Mucosa of stomach (tissue), 1 donor: ENCODE measurements at regions not wholly inside any gene's neighbourhood (a gene's known extent, or its start where the extent isn't known, plus 50 kb on each side); places are given as distances from the start of the nearest gene placed in this dataset.

Experiments used
- H3K27me3 ChIP-seq: one replicate; pipeline ENCODE4 v1.7.0; 2013; ENCODE audit warnings: mild to moderate bottlenecking, low read length; ENCODE audit not compliant: control insufficient read depth, insufficient read depth
- H3K36me3 ChIP-seq: one replicate; pipeline ENCODE4 v1.7.0; 2013; ENCODE audit warnings: low read length; ENCODE audit not compliant: control insufficient read depth, insufficient read depth
- H3K4me1 ChIP-seq: one replicate; pipeline ENCODE4 v1.7.0; 2013; ENCODE audit warnings: mild to moderate bottlenecking, low read length; ENCODE audit not compliant: control insufficient read depth, insufficient read depth
- H3K4me3 ChIP-seq: one replicate; pipeline ENCODE4 v1.7.0; 2013; ENCODE audit warnings: low read length
- H3K9ac ChIP-seq: one replicate; pipeline ENCODE4 v1.7.0; 2013; ENCODE audit warnings: mild to moderate bottlenecking, low read length, moderate library complexity
- H3K9me3 ChIP-seq: one replicate; pipeline ENCODE4 v1.7.0; 2013; ENCODE audit warnings: mild to moderate bottlenecking, low read length, moderate library complexity; ENCODE audit not compliant: control insufficient read depth
- donor health status: Pancreatic carcinoma.

DNA sequence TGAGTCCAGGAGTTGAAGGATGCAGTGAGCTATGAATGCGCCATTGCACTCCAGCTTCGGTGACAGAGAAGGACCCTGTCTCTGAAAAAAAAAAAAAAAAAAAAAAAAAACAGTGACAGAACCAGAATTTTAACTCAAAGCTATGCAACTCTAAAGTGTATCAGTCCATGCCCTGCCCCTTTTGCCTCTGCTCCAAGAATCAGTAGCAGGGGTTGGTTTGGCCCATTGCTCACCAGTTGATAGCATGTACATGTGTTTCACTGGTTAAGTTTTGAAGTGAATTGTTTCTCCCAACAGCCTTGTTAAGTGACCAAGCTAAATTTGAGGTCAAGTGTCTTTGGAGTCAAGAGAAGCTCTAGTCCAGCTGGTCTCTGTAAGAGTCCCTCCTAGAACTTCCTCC lies 245.9 kb downstream of the PLPP3 start:
- Histone ChIP-seq H3K4me3 (no peak overlapping the region), H3K9ac (no peak overlapping the region), H3K27me3 (no peaks in the 10 kb centered on the region), H3K4me1 (no peaks in the 10 kb centered on the region), H3K36me3 (no peaks in the 10 kb centered on the region), H3K9me3 (no peaks in the 10 kb centered on the region)

- H3K4me3 ChIP-seq = no peak overlapping the region
- no peaks in the 10 kb centered on the region for H3K36me3 ChIP-seq
- H3K9ac ChIP-seq = no peak overlapping the region
- no peaks in the 10 kb centered on the region for H3K4me1 ChIP-seq
- H3K9me3 ChIP-seq = no peaks in the 10 kb centered on the region
- H3K27me3 ChIP-seq = no peaks in the 10 kb centered on the region
These were observed 247.3 kb downstream of the PLPP3 start for GRCh38 chr1:56331892-56332567.

DNA sequence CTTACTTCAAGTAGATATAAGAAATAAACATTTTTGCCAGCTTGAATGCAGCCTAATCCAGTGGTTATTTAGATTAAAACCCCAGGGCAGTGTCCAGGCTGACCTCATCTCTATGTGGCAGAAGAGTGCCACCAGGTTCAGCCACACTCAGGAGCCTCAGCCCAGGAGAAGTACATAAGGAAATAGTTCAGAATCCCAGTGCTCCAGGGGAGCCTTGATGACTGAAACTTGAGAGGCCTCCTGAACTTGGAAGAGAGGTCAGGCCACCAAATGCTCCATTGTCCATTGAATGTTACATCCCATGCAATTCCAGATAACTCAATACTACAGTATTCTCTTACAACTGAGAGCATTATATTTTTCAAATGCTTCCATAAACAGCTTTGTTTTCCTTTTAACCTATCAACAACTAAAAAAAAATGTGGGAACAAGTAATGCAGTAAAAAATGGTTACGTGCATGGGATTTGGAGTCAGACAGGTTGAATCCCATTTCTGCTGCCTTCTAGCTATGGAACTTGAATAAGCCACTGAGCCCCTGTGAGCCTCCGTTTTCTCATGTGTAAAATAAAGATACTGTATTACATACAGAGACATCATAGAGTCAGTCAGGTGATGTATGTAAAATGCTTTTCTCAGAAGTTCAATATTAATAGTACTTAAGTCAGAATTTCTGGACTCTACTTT lies 248.0 kb downstream of the PLPP3 start:
- no peaks in the 10 kb centered on the region for H3K36me3 ChIP-seq
- no peak overlapping the region for H3K4me3 ChIP-seq
- H3K27me3 ChIP-seq = no peaks in the 10 kb centered on the region
- no peaks in the 10 kb centered on the region for H3K4me1 ChIP-seq
- no peaks in the 10 kb centered on the region for H3K9me3 ChIP-seq
- H3K9ac ChIP-seq = no peak overlapping the region

GRCh38 chr1:56330391-56331026 lies 248.9 kb downstream of the PLPP3 start:
- Histone ChIP-seq H3K9me3 (no peaks in the 10 kb centered on the region), H3K4me3 (no peak overlapping the region), H3K27me3 (no peaks in the 10 kb centered on the region), H3K4me1 (no peaks in the 10 kb centered on the region), H3K36me3 (no peaks in the 10 kb centered on the region), H3K9ac (no peak overlapping the region)

- Histone ChIP-seq H3K9me3 (no peaks in the 10 kb centered on the region), H3K4me3 (no peak overlapping the region), H3K4me1 (no peaks in the 10 kb centered on the region), H3K9ac (no peak overlapping the region), H3K36me3 (no peaks in the 10 kb centered on the region), H3K27me3 (no peaks in the 10 kb centered on the region)
These were observed 249.4 kb downstream of the PLPP3 start for GRCh38 chr1:56329970-56330369.

- no peaks in the 10 kb centered on the region for H3K36me3 ChIP-seq
- H3K9me3 ChIP-seq = no peaks in the 10 kb centered on the region
- H3K4me1 ChIP-seq = no peaks in the 10 kb centered on the region
- H3K4me3 ChIP-seq = no peak overlapping the region
- H3K27me3 ChIP-seq = no peaks in the 10 kb centered on the region
- no peak overlapping the region for H3K9ac ChIP-seq
These were observed 252.2 kb downstream of the PLPP3 start for GRCh38 chr1:56327195-56327594.

DNA sequence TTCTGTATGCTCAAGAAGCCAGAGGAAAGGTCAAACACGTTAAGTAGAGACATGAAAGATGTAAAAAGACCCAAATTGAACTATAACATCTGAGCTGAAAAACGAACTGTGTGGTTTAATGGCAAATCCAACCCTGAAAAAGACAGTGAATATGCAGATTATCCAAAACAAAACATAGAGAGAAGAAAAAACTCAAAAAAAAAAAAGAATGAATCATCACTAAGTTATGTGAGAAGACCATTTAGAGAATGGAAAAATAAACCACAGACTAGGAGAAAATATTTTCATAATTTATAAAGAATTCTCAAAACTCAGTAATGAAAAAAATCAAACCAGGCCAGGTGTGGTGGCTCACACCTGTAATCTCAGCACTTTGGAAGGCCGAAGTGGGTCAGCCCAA lies 253.3 kb downstream of the PLPP3 start:
- H3K4me3 ChIP-seq = no peak overlapping the region
- H3K27me3 ChIP-seq = no peaks in the 10 kb centered on the region
- H3K9ac ChIP-seq = no peak overlapping the region
- H3K4me1 ChIP-seq = no peaks in the 10 kb centered on the region
- no peaks in the 10 kb centered on the region for H3K9me3 ChIP-seq
- H3K36me3 ChIP-seq = no peaks in the 10 kb centered on the region

DNA sequence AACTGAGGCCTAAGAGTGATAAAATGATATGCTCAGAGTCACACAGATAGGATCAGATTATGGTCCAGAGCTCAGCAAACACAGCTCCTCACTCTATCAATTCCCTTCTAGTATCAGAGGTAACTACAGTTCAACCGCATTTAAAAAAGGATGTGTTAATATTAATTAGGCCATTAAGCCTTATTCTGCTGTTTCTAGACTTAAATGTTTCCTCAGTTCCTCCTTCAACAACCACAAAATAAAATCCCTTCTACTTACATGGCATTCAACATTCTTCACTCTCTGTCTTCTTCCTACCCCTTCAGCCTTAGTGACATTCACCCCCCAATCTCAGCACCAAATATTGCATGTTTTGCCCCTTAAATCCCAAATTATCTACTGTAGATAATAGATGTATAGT lies 254.9 kb downstream of the PLPP3 start:
- no peak overlapping the region for H3K4me3 ChIP-seq

GRCh38 chr1:56322211-56322610 lies 257.2 kb downstream of the PLPP3 start:
- Histone ChIP-seq H3K27me3 (no peaks in the 10 kb centered on the region), H3K36me3 (no peaks in the 10 kb centered on the region), H3K4me1 (no peaks in the 10 kb centered on the region), H3K9me3 (no peaks in the 10 kb centered on the region), H3K4me3 (no peak overlapping the region), H3K9ac (no peak overlapping the region)

More for the DNA sequence above, 254.9 kb downstream of the PLPP3 start:
- H3K4me1 ChIP-seq = no peaks in the 10 kb centered on the region
- no peaks in the 10 kb centered on the region for H3K27me3 ChIP-seq
- no peaks in the 10 kb centered on the region for H3K36me3 ChIP-seq
- H3K9me3 ChIP-seq = no peaks in the 10 kb centered on the region
- no peak overlapping the region for H3K9ac ChIP-seq

- Histone ChIP-seq H3K4me1 (no peaks in the 10 kb centered on the region), H3K9me3 (no peaks in the 10 kb centered on the region), H3K36me3 (no peaks in the 10 kb centered on the region), H3K4me3 (no peak overlapping the region), H3K27me3 (no peaks in the 10 kb centered on the region), H3K9ac (no peak overlapping the region)
These were observed 258.2 kb downstream of the PLPP3 start for GRCh38 chr1:56321150-56321490.

- no peaks in the 10 kb centered on the region for H3K27me3 ChIP-seq
- H3K4me3 ChIP-seq = no peak overlapping the region
- H3K9me3 ChIP-seq = no peaks in the 10 kb centered on the region
- H3K36me3 ChIP-seq = no peaks in the 10 kb centered on the region
- H3K4me1 ChIP-seq = no peaks in the 10 kb centered on the region
- no peak overlapping the region for H3K9ac ChIP-seq
These were observed 258.8 kb downstream of the PLPP3 start for GRCh38 chr1:56320464-56321149.

DNA sequence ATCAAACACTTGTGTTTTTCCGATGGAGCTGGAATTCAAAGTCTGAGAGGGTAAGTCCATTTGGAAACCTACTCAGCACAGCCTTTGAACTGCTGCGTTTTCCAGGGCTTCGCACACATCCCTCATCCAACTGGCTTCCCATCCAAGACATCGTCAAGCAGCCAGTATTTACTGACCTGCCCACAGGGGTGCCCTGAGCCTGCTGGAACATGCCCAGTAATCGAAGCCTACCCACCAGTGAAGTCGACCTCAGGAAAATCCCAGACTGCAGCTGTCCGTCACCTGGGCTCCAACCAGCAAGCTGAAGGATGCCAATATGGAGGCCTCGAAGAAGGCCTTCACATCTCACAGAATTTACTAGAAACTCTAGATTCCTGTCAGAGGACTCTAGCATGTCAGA lies 261.6 kb downstream of the PLPP3 start:
- H3K36me3 ChIP-seq = no peaks in the 10 kb centered on the region
- no peaks in the 10 kb centered on the region for H3K9me3 ChIP-seq
- H3K9ac ChIP-seq = no peak overlapping the region
- H3K27me3 ChIP-seq = no peaks in the 10 kb centered on the region
- no peak overlapping the region for H3K4me3 ChIP-seq
- no peaks in the 10 kb centered on the region for H3K4me1 ChIP-seq
